ENCODE measurements at regions not wholly inside any gene's neighbourhood (a gene's known extent, or its start where the extent isn't known, plus 50 kb on each side); places are given as distances from the start of the nearest gene placed in this dataset.

GRCh38 chr7:96778263-96778662 is 68.6 kb upstream of the SEM1 start:
- no peaks in the 10 kb centered on the region for H3K79me1 ChIP-seq (ENCODE audit: insufficient read depth, low read depth, low read length, poor library complexity, severe bottlenecking)
- H3K4me1 ChIP-seq (ENCODE audit: insufficient read depth, low read length), result peaks cover 3% of the 10 kb centered on the region; the same call in 1 of the 2 replicates
- no peak overlapping the region for H2BK120ac ChIP-seq (ENCODE audit: low read depth, low read length, poor library complexity, severe bottlenecking)
- H3K18ac ChIP-seq (ENCODE audit: insufficient read length, low read depth, low read length), result no peak overlapping the region
- no peaks in the 10 kb centered on the region for H3K9me3 Mint-ChIP-seq
- H2BK12ac ChIP-seq (ENCODE audit: insufficient read length, low read depth, low read length), result no peak overlapping the region
- no peak overlapping the region for H4K91ac ChIP-seq (ENCODE audit: insufficient read length, low read depth, low read length)
- TF ChIP-seq CTCF (conservative IDR thresholded peaks at IDR 0.05), result peak; percentile 66
- H2AFZ ChIP-seq (ENCODE audit: low read length), result no peak overlapping the region
- no peak overlapping the region for H3K56ac ChIP-seq (ENCODE audit: insufficient read length, low read depth, low read length)
- no peak overlapping the region for H3K27ac ChIP-seq (ENCODE audit: insufficient read length, low read depth, low read length)
- H3K4ac ChIP-seq (ENCODE audit: low read depth, low read length), result no peak overlapping the region
- no peak overlapping the region for H3K14ac ChIP-seq (ENCODE audit: insufficient read depth, low read length)
- H3K23ac ChIP-seq (ENCODE audit: insufficient read length, low read depth, low read length), result no peak overlapping the region
- no peaks in the 10 kb centered on the region for H3K27me3 ChIP-seq (ENCODE audit: insufficient read depth, low read length)
- H3K23me2 ChIP-seq (ENCODE audit: insufficient read length, low read depth, low read length, poor library complexity, severe bottlenecking), result no peaks in the 10 kb centered on the region
- peaks cover 10 to 12% of the 10 kb centered on the region in 2 experiments for H3K4me1 Mint-ChIP-seq
- H3K9me3 ChIP-seq (ENCODE audit: control insufficient read depth, low read depth, low read length), result no peaks in the 10 kb centered on the region
- no peak overlapping the region for H3T11ph ChIP-seq (ENCODE audit: low read length)
- H2BK5ac ChIP-seq (ENCODE audit: insufficient read length, low read length), result no peak overlapping the region
- H4K5ac ChIP-seq (ENCODE audit: insufficient read length, low read depth, low read length), result no peak overlapping the region
- H3K4me2 ChIP-seq (ENCODE audit: insufficient read depth, insufficient read length, low read length), result no peak overlapping the region
- peak; percentile 60 for DNase-seq
- H2BK20ac ChIP-seq (ENCODE audit: low read depth, low read length, poor library complexity, severe bottlenecking), result no peak overlapping the region
- no peak overlapping the region for H2AK5ac ChIP-seq (ENCODE audit: insufficient read length, low read length)
- no peaks in the 10 kb centered on the region for H4K20me1 ChIP-seq (ENCODE audit: control insufficient read depth, insufficient read depth, insufficient read length)
- H3K27me3 Mint-ChIP-seq (ENCODE audit: low read depth), result peaks cover 8% of the 10 kb centered on the region
- H3K79me2 ChIP-seq (ENCODE audit: insufficient read depth, low read length), result no peaks in the 10 kb centered on the region
- H2BK15ac ChIP-seq (ENCODE audit: low read depth, low read length), result no peak overlapping the region
- no CpG with 5 or more reads among the region's 3 CpGs for WGBS (ENCODE audit: extremely low coverage, insufficient read length, low lambda C conversion rate)
- H3K9ac ChIP-seq (ENCODE audit: extremely low read depth, insufficient read length, low read length), result no peak overlapping the region
- H3K4me3 Mint-ChIP-seq, result no peak overlapping the region
- H4K8ac ChIP-seq (replicated peaks; ENCODE audit: insufficient read length, low read depth, low read length), result no peak overlapping the region
- H3K27ac Mint-ChIP-seq, result no peak overlapping the region
- H3K36me3 Mint-ChIP-seq (ENCODE audit: insufficient read depth in 1 of 3, low read depth in 3 of 3), result no peaks in the 10 kb centered on the region
